OCI-LY3 (cell line): ENCODE measurements at regions not wholly inside any gene's neighbourhood (a gene's known extent, or its start where the extent isn't known, plus 50 kb on each side); places are given as distances from the start of the nearest gene placed in this dataset.

Experiments
- EZH2phosphoT487 ChIP-seq: fragments of 200-600 bp; shearing (Covaris generic); IDR thresholded peaks from 2 replicates; pipeline ENCODE4 v1.6.1; 2018; ENCODE audit warnings: antibody characterized with exemption, mixed run types, low read depth
- TF ChIP-seq, protein P1 (sequence below): fragments of 200-600, 300-600 bp; sonication (generic); IDR thresholded peaks from 2 replicates; pipeline ENCODE4 v1.5.1; 2014; ENCODE audit warnings: antibody characterized with exemption, low read length, low read depth

DNA sequence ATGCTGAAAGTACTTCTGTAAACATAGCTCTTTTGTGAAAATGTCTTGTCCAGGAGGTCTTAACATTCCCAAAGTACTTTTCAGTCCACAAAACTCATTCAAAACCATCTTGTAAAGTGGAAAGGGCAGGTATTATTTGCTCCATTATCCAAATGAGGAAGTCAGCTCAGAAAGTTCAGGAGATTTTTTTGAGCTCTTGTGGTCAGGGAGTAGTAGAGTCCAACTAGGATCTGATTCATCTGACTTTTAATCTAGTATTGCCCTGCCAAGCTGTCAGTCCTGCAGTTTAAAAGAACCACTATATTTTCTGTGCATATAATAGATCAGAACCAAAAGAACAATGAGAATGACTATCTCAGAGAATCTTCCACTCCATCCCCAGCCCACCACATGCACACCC lies 83.5 kb downstream of the FOXB1 start:
- TF ChIP-seq, protein P1, sequence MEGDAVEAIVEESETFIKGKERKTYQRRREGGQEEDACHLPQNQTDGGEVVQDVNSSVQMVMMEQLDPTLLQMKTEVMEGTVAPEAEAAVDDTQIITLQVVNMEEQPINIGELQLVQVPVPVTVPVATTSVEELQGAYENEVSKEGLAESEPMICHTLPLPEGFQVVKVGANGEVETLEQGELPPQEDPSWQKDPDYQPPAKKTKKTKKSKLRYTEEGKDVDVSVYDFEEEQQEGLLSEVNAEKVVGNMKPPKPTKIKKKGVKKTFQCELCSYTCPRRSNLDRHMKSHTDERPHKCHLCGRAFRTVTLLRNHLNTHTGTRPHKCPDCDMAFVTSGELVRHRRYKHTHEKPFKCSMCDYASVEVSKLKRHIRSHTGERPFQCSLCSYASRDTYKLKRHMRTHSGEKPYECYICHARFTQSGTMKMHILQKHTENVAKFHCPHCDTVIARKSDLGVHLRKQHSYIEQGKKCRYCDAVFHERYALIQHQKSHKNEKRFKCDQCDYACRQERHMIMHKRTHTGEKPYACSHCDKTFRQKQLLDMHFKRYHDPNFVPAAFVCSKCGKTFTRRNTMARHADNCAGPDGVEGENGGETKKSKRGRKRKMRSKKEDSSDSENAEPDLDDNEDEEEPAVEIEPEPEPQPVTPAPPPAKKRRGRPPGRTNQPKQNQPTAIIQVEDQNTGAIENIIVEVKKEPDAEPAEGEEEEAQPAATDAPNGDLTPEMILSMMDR = no peak
- TF ChIP-seq EZH2phosphoT487 = no peak
